DMS79 (cell line): ENCODE measurements at regions not wholly inside any gene's neighbourhood (a gene's known extent, or its start where the extent isn't known, plus 50 kb on each side); places are given as distances from the start of the nearest gene placed in this dataset.
"Not testable (repeated sequence)": the region's sequence is repeated elsewhere in the genome, so short reads cannot be mapped to it uniquely, and the experiment has no call there.

Experiments used
- DNase-seq: peaks from one replicate; lab custom pipeline; 2025; lab: John Stamatoyannopoulos, UW

GRCh38 chr12:111154147-111154834 is 214.6 kb downstream of the PHETA1 start:
- DNase-seq, result no peak

- DNase-seq, result no peak
Observed at GRCh38 chr12:111152561-111152960, 216.3 kb downstream of the PHETA1 start.

GRCh38 chr12:111150921-111151840 is 217.7 kb downstream of the PHETA1 start:
- DNase-seq, result no peak

- DNase-seq, result no peak
Observed at GRCh38 chr12:111150360-111150759, 218.5 kb downstream of the PHETA1 start.

GRCh38 chr12:111149299-111149698 is 219.6 kb downstream of the PHETA1 start:
- DNase-seq, result no peak

- no peak for DNase-seq
Observed at GRCh38 chr12:111148005-111148404, 220.9 kb downstream of the PHETA1 start.

- DNase-seq, result no peak
Observed at GRCh38 chr12:111143271-111143670, 222.9 kb upstream of the MYL2 start.

- no peak for DNase-seq
Observed at GRCh38 chr12:111141205-111141604, 220.8 kb upstream of the MYL2 start.

- DNase-seq, result no peak
Observed at GRCh38 chr12:111138016-111138415, 217.6 kb upstream of the MYL2 start.

- DNase-seq, result no peak
Observed at GRCh38 chr12:111135293-111135832, 215.0 kb upstream of the MYL2 start.

- no peak for DNase-seq
Observed at GRCh38 chr12:111130336-111130735, 210.0 kb upstream of the MYL2 start.

- DNase-seq, result no peak
Observed at GRCh38 chr12:111129149-111129767, 208.9 kb upstream of the MYL2 start.

GRCh38 chr12:111126331-111126730 is 206.0 kb upstream of the MYL2 start:
- DNase-seq, result no peak

- no peak for DNase-seq
Observed at GRCh38 chr12:111124183-111124582, 203.8 kb upstream of the MYL2 start.

GRCh38 chr12:111123390-111123789 is 203.0 kb upstream of the MYL2 start:
- DNase-seq, result no peak

- no peak for DNase-seq
Observed at GRCh38 chr12:111122458-111122878, 202.1 kb upstream of the MYL2 start.

- no peak for DNase-seq
Observed at GRCh38 chr12:111121840-111122239, 201.5 kb upstream of the MYL2 start.

GRCh38 chr12:111120578-111120977 is 200.2 kb upstream of the MYL2 start:
- no peak for DNase-seq

- DNase-seq, result no peak
Observed at GRCh38 chr12:111117017-111117416, 196.6 kb upstream of the MYL2 start.

GRCh38 chr12:111113313-111113712 is 192.9 kb upstream of the MYL2 start:
- not testable (repeated sequence) for DNase-seq

GRCh38 chr12:111112311-111113098 is 192.1 kb upstream of the MYL2 start:
- DNase-seq, result no peak

- DNase-seq, result no peak
Observed at GRCh38 chr12:111111681-111112080, 191.3 kb upstream of the MYL2 start.
